Hepatocyte (in vitro differentiated cells): ENCODE measurements at regions not wholly inside any gene's neighbourhood (a gene's known extent, or its start where the extent isn't known, plus 50 kb on each side); places are given as distances from the start of the nearest gene placed in this dataset.
"Not testable (repeated sequence)": the region's sequence is repeated elsewhere in the genome, so short reads cannot be mapped to it uniquely, and the experiment has no call there.

Experiments
- DNase-seq: peaks from one replicate; pipeline ENCODE4 v3.0.0-alpha.2; 2016; ENCODE audit warnings: low spot score
- H2AFZ ChIP-seq: fragments of 200-600 bp; sonication (generic); 2 replicates; pipeline ENCODE4 v1.6.0; 2016; ENCODE audit warnings: antibody characterized with exemption, mild to moderate bottlenecking
- H3K27ac ChIP-seq: fragments of 200-600 bp; sonication (generic); 2 replicates; pipeline ENCODE4 v1.5.1; 2016; ENCODE audit warnings: mild to moderate bottlenecking
- H3K27me3 ChIP-seq: fragments of 200-600 bp; sonication (generic); 2 replicates; pipeline ENCODE4 v1.6.1; 2016
- H3K36me3 ChIP-seq: fragments of 200-600 bp; sonication (generic); replicated peaks from 2 replicates; pipeline ENCODE4 v1.5.1; 2016; ENCODE audit warnings: low read depth; ENCODE audit not compliant: insufficient read depth
- H3K4me1 ChIP-seq: fragments of 200-600 bp; sonication (generic); 2 replicates; pipeline ENCODE4 v1.5.1; 2016; ENCODE audit warnings: mild to moderate bottlenecking, moderate library complexity; ENCODE audit not compliant: insufficient read depth
- H3K4me2 ChIP-seq: fragments of 200-600 bp; sonication (generic); 2 replicates; pipeline ENCODE4 v1.6.0; 2016
- H3K4me3 ChIP-seq: fragments of 200-600 bp; sonication (generic); 2 replicates; pipeline ENCODE4 v1.5.1; 2016; ENCODE audit warnings: mild to moderate bottlenecking
- H3K79me2 ChIP-seq: fragments of 200-600 bp; sonication (generic); 2 replicates; pipeline ENCODE4 v1.6.0; 2017; ENCODE audit warnings: mild to moderate bottlenecking
- H3K9me2 ChIP-seq: fragments of 200-600 bp; sonication (generic); replicated peaks from 2 replicates; pipeline ENCODE4 v1.6.0; 2017; ENCODE audit warnings: mild to moderate bottlenecking; ENCODE audit not compliant: insufficient read depth
- H3K9me3 ChIP-seq: fragments of 200-600 bp; sonication (generic); 2 replicates; pipeline ENCODE4 v1.5.1; 2016; ENCODE audit warnings: low read depth, mild to moderate bottlenecking
- H4K20me1 ChIP-seq: fragments of 200-600 bp; sonication (generic); 2 replicates; pipeline ENCODE4 v1.6.0; 2016; ENCODE audit warnings: mild to moderate bottlenecking; ENCODE audit not compliant: insufficient read depth, poor library complexity, severe bottlenecking
- EZH2 ChIP-seq: fragments of 200-600 bp; sonication (generic); IDR thresholded peaks from 2 replicates; pipeline ENCODE4 v1.6.1; 2016; ENCODE audit warnings: antibody characterized with exemption, mild to moderate bottlenecking, borderline replicate concordance
- EZH2phosphoT487 ChIP-seq: fragments of 200-600 bp; sonication (generic); IDR thresholded peaks from one replicate; pipeline ENCODE4 v1.6.1; 2018; ENCODE audit warnings: antibody characterized with exemption, mild to moderate bottlenecking, low read depth, moderate library complexity; ENCODE audit not compliant: unreplicated experiment, severe bottlenecking
- WGBS: methylation state at CpG from one replicate; pipeline ENCODE4 v1.1.6; 2016; ENCODE audit warnings: low lambda C conversion rate; ENCODE audit errors: missing lambda C conversion rate; 5-methylcytosine and 5-hydroxymethylcytosine counted together
- TF ChIP-seq, protein P1 (sequence below): fragments of 200-600 bp; sonication (generic); IDR thresholded peaks from 2 replicates; pipeline ENCODE4 v1.5.1; 2016; ENCODE audit warnings: antibody characterized with exemption, mild to moderate bottlenecking; ENCODE audit not compliant: poor library complexity

DNA sequence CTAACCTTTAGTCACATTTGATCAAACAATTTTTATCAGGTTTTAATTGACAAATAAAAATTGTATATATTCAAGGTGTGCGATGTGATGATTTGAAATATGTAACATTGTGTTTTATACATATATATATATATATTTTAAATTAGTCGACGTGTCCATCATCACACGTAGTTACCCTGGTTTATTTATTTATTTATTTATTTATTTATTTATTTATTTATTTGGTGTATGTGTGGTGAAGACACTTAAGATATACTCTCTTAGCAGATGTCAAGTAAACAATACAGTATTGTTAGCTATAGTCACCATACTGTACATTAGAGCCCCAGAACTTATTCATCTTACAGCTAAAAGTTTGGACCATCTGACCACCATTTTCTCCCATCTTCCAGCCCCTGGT, 224.9 kb upstream of the HHIP start:
- no peaks in the 10 kb centered on the region for H4K20me1 ChIP-seq
- H3K36me3 ChIP-seq, result no peaks in the 10 kb centered on the region
- no peaks in the 10 kb centered on the region for H3K79me2 ChIP-seq
- no peaks in the 10 kb centered on the region for H3K9me3 ChIP-seq
- DNase-seq, result no peak
- H2AFZ ChIP-seq, result no peak overlapping the region
- no peak overlapping the region for H3K4me3 ChIP-seq
- no peak overlapping the region for H3K27ac ChIP-seq
- no peak overlapping the region for H3K4me2 ChIP-seq
- no peak for TF ChIP-seq EZH2
- TF ChIP-seq, protein P1, sequence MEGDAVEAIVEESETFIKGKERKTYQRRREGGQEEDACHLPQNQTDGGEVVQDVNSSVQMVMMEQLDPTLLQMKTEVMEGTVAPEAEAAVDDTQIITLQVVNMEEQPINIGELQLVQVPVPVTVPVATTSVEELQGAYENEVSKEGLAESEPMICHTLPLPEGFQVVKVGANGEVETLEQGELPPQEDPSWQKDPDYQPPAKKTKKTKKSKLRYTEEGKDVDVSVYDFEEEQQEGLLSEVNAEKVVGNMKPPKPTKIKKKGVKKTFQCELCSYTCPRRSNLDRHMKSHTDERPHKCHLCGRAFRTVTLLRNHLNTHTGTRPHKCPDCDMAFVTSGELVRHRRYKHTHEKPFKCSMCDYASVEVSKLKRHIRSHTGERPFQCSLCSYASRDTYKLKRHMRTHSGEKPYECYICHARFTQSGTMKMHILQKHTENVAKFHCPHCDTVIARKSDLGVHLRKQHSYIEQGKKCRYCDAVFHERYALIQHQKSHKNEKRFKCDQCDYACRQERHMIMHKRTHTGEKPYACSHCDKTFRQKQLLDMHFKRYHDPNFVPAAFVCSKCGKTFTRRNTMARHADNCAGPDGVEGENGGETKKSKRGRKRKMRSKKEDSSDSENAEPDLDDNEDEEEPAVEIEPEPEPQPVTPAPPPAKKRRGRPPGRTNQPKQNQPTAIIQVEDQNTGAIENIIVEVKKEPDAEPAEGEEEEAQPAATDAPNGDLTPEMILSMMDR, result no peak
- no peak for TF ChIP-seq EZH2phosphoT487
- H3K27me3 ChIP-seq, result no peaks in the 10 kb centered on the region
- WGBS, result 99% methylated on average over 4 of the region's 4 CpGs
- H3K4me1 ChIP-seq, result peaks cover 3% of the 10 kb centered on the region
- H3K9me2 ChIP-seq, result no peaks in the 10 kb centered on the region

DNA sequence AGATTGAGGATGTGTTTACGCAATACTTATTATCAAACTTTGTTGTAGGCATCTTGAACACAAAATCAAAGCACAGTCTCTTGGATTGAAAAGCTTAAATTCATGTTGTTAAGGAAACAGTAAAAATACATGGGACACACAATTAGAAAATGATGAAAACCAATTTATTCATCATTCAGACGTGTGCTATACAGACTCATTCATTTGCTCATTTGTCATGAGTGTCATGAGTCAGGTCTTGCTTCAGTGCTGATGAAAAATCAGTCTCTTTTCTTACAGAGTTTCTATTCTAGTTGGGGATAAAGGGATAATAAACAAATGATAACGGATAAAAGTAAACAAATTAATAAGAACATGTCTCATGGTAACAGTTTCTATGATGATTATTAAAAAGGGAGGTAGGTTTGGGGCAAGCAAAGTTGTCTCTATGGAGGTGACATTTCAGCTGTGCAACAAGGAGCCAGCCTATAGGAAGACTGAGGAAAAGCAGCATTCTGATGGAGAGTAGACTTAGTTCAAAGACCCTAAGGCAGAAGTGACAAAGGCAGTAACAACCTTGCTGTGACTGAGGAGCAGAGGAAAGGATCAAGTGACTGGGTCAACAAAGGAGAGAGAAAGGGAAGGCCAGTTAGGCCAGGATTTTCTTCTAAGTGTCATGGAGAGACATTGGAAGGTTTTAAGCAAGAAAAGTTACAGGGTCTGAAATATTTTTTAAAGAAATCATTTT, 224.0 kb upstream of the HHIP start:
- no peaks in the 10 kb centered on the region for H3K9me2 ChIP-seq
- no peaks in the 10 kb centered on the region for H3K27me3 ChIP-seq
- H3K4me1 ChIP-seq, result peaks cover 3% of the 10 kb centered on the region
- no peaks in the 10 kb centered on the region for H3K9me3 ChIP-seq
- TF ChIP-seq EZH2, result no peak
- TF ChIP-seq, protein P1, result no peak
- no peak overlapping the region for H3K4me3 ChIP-seq
- no peaks in the 10 kb centered on the region for H3K36me3 ChIP-seq
- H3K4me2 ChIP-seq, result no peak overlapping the region
- DNase-seq, result no peak
- no peaks in the 10 kb centered on the region for H4K20me1 ChIP-seq
- H3K27ac ChIP-seq, result no peak overlapping the region
- 77% methylated on average over 3 of the region's 3 CpGs for WGBS
- no peaks in the 10 kb centered on the region for H3K79me2 ChIP-seq
- no peak overlapping the region for H2AFZ ChIP-seq

DNA sequence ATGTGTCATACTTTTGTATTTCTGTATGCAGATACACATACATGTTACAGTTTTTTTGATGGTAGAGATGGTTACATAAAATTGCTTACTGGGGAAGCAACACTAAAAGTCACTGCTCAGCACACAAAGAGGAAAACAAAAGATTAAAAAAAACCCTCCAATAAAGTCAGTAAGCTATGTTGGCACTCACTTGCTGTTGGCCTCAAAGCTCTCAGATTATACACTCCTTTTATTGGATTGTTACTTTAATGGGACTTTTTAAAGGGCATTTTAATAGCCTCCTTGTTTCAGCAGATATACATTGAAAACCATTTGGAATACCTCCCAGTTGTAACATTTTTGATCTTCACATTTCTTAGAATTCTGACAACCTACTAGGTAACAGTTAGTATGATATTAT, 222.0 kb upstream of the HHIP start:
- Histone ChIP-seq H4K20me1 (no peaks in the 10 kb centered on the region), H3K4me2 (no peak overlapping the region), H3K4me3 (no peak overlapping the region), H2AFZ (no peak overlapping the region), H3K27ac (no peak overlapping the region), H3K9me2 (no peaks in the 10 kb centered on the region), H3K9me3 (no peaks in the 10 kb centered on the region), H3K27me3 (no peaks in the 10 kb centered on the region), H3K36me3 (no peaks in the 10 kb centered on the region), H3K79me2 (no peaks in the 10 kb centered on the region), H3K4me1 (peaks cover 3% of the 10 kb centered on the region)
- TF ChIP-seq EZH2 (no peak), EZH2phosphoT487 (no peak)
- TF ChIP-seq, protein P1, result no peak
- DNase-seq, result no peak

DNA sequence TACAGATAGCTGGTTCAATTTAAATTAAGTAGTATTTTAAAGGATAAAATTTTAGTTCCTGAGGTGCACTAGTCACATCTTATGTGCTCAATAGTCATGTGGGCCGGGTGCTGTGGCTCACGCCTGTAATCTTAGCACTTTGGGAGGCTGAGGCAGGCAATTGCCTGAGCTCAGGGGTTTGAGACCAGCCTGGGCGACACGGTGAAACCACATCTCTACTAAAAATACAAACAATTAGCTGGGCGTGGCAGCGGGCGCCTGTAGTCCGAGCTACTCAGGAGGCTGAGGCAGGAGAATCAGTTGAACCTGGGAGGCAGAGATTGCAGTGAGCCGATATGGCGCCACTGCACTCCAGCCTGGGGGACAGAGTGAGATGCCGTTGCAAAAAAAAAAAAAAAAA, 219.9 kb upstream of the HHIP start:
- H4K20me1 ChIP-seq, H3K27ac ChIP-seq, H3K79me2 ChIP-seq, H3K4me3 ChIP-seq, H3K4me2 ChIP-seq, H3K9me3 ChIP-seq, DNase-seq, H2AFZ ChIP-seq, H3K4me1 ChIP-seq, H3K27me3 ChIP-seq, H3K9me2 ChIP-seq, H3K36me3 ChIP-seq: not testable (repeated sequence)
- WGBS, result 94% methylated on average over 11 of the region's 11 CpGs
